Hepatocyte (in vitro differentiated cells): ENCODE measurements at regions not wholly inside any gene's neighbourhood (a gene's known extent, or its start where the extent isn't known, plus 50 kb on each side); places are given as distances from the start of the nearest gene placed in this dataset.

ENCODE experiments used
- CTCF ChIP-seq: fragments of 200-600 bp; sonication (generic); IDR thresholded peaks from 2 replicates; pipeline ENCODE4 v1.5.1; 2016; ENCODE audit warnings: antibody characterized with exemption, mild to moderate bottlenecking; ENCODE audit not compliant: poor library complexity
- EZH2 ChIP-seq: fragments of 200-600 bp; sonication (generic); IDR thresholded peaks from 2 replicates; pipeline ENCODE4 v1.6.1; 2016; ENCODE audit warnings: antibody characterized with exemption, mild to moderate bottlenecking, borderline replicate concordance

- no peak for TF ChIP-seq CTCF
- no peak for TF ChIP-seq EZH2
Measured at GRCh38 chr11:130641876-130642275, 193.4 kb downstream of the ADAMTS15 start.
